ENCODE measurements at regions not wholly inside any gene's neighbourhood (a gene's known extent, or its start where the extent isn't known, plus 50 kb on each side); places are given as distances from the start of the nearest gene placed in this dataset.

DNA sequence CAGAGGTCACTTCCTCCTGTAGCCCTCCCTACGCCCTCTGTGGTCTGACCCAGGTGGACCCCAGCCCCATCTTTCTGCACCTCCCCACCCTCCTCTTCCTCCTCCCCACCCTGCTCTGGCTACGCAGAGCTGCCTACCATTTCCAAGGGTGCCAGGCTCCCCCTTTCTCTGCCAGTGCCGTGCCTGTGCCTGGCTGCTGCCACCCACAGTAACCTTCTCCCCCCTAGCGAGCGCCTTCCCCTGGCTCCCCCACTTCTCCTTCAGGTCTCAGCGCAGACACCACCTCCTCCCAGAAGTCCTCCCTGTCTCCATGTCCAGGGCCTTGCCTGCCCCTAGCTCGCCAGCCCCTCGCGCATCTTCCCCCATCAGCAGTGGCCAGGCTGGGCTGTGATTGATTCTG lies 471.5 kb downstream of the PTPRU start:
- TF ChIP-seq SIN3A (IDR thresholded peaks at IDR 0.05; ENCODE audit: borderline replicate concordance, insufficient read depth, low read length) (no peak), POLR2AphosphoS5 (IDR thresholded peaks at IDR 0.05; ENCODE audit: low read depth, low read length) (no peak)

Measured in PFSK-1 (cell line).